ENCODE measurements at regions not wholly inside any gene's neighbourhood (a gene's known extent, or its start where the extent isn't known, plus 50 kb on each side); places are given as distances from the start of the nearest gene placed in this dataset.

- TF ChIP-seq USF2 (IDR thresholded peaks at IDR 0.05) (no peak), HMGXB4 (CRISPR knock-in tag; IDR thresholded peaks at IDR 0.05; ENCODE audit: borderline replicate concordance) (no peak), HDAC2 (IDR thresholded peaks at IDR 0.05) (no peak), HEYL (CRISPR knock-in tag; IDR thresholded peaks at IDR 0.05) (no peak), CBX2 (IDR thresholded peaks at IDR 0.05; ENCODE audit: borderline replicate concordance, low read depth) (no peak), TP53 (CRISPR knock-in tag; IDR thresholded peaks at IDR 0.05) (no peak), MAFK (IDR thresholded peaks at IDR 0.05; ENCODE audit: partially characterized antibody) (no peak), FOSB (CRISPR knock-in tag; IDR thresholded peaks at IDR 0.05) (no peak)
Measured at GRCh38 chr2:60366135-60366712, 187.2 kb downstream of the BCL11A start (continued).

- ChIA-PET CTCF (interaction anchor here (1.2 kb wide), 1 partner anchor 216 kb away, joined by 4 read pairs; no protein-coding TSS in a partner anchor), POLR2A (no interaction called here)
- Histone ChIP-seq H3K27ac (no peak overlapping the region), H3K4me2 (no peak overlapping the region), H3K4me3 (no peak overlapping the region), H3K4me1 (no peaks in the 10 kb centered on the region), H3K9me3 (no peaks in the 10 kb centered on the region)
- no peak for TF ChIP-seq PBX3 (IDR thresholded peaks at IDR 0.05)
- TF ChIP-seq JUN (IDR thresholded peaks at IDR 0.05), result no peak
- no peak for TF ChIP-seq PHF8 (IDR thresholded peaks at IDR 0.05; ENCODE audit: borderline replicate concordance, low read depth)
- no peak for TF ChIP-seq CBX8 (IDR thresholded peaks at IDR 0.05)
- no peak for TF ChIP-seq TP53 (CRISPR knock-in tag; IDR thresholded peaks at IDR 0.05)
- TF ChIP-seq ZSCAN20 (CRISPR knock-in tag; IDR thresholded peaks at IDR 0.05), result no peak
- no peak for TF ChIP-seq RFX5 (IDR thresholded peaks at IDR 0.05)
- no peak for TF ChIP-seq MAZ (IDR thresholded peaks at IDR 0.05; ENCODE audit: borderline replicate concordance, low read depth, low read length)
- no peak for TF ChIP-seq BHLHE40 (IDR thresholded peaks at IDR 0.05; ENCODE audit: low read depth, low read length)
- no peak for TF ChIP-seq POLR2AphosphoS2 (conservative IDR thresholded peaks at IDR 0.05; ENCODE audit: low read length)
- TF ChIP-seq RNF2 (IDR thresholded peaks at IDR 0.05; ENCODE audit: borderline replicate concordance, low read depth), result no peak
- TF ChIP-seq EHF (CRISPR knock-in tag; IDR thresholded peaks at IDR 0.05), result no peak
- no peak for TF ChIP-seq CHD2 (IDR thresholded peaks at IDR 0.05; ENCODE audit: low read length, partially characterized antibody)
- TF ChIP-seq POLR2A (IDR thresholded peaks at IDR 0.05; ENCODE audit: low read length), result no peak
- no peak for TF ChIP-seq CTCF (IDR thresholded peaks at IDR 0.05)
- no peak for DNase-seq (ENCODE audit: low read depth in 1 of 2, low spot score in 1 of 2)
- WGBS (ENCODE audit: missing lambda C conversion rate), result 48% methylated on average over 5 of the region's 5 CpGs
- no peak for ATAC-seq
- no peak for FAIRE-seq
Measured at GRCh38 chr2:60365556-60365955, 187.9 kb downstream of the BCL11A start.

Data from A549 (cell line).